Kidney glomerular epithelial cell (primary cell): ENCODE measurements at regions not wholly inside any gene's neighbourhood (a gene's known extent, or its start where the extent isn't known, plus 50 kb on each side); places are given as distances from the start of the nearest gene placed in this dataset.
A peak's percentile ranks its signal among the peaks of the same experiment; 100 is the strongest.
"Not testable (repeated sequence)": the region's sequence is repeated elsewhere in the genome, so short reads cannot be mapped to it uniquely, and the experiment has no call there.

Experiments used
- DNase-seq: peaks from one replicate; lab custom pipeline; 2025; lab: John Stamatoyannopoulos, UW

DNA sequence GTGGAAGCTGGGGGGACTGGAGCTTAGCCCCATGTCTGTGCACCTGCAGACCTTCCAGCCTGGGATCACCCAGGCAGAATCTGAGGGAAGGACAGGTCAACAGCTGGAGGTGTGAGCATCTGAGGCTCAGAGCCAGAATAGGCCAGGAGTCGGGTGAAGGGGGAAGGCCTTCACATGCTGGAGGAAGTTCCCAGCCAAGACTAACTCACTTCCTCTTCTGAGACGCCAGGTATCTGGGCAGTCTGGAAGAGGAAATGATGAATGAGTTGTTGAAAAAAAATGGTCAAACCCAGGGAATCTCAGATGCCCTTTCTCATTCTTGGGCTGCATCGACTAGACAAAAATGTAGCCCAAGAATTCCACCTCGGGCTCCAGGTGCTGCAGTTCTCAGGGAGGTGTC lies 73.6 kb upstream of the TIAM2 start:
- DNase-seq, result no peak

DNA sequence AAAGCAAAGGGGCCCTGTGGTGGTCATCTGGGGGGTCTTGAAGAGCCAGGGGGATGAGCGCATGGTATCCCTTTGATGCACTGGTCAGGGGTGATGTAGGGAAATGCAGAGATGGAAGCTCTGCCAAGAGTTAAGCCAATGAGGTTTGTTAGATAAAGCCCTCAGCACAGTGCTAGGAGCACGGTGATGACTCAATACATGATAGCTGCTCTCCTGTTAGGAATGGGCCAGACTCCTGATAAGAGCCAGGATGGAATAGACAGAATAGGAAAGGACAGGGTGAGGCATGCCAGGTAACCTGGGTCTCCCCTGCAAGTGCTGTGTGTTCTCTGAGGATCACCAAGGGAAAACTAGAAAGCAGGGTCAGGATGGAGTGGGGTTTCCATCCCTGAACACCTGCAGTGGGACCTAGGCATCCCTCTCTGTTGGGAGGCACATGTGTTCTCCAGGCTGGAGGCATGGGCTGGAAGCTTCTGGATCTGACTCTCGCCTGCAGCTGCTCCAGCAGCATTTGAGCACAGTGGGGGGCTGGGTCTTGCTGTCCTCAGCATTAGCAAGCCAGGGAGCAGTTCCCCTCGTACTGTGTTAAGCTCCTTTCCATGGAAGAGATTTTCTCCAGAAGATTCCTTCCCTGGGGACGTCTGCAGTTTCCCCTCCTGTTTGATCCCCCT lies 71.8 kb upstream of the TIAM2 start:
- DNase-seq, result no peak

DNA sequence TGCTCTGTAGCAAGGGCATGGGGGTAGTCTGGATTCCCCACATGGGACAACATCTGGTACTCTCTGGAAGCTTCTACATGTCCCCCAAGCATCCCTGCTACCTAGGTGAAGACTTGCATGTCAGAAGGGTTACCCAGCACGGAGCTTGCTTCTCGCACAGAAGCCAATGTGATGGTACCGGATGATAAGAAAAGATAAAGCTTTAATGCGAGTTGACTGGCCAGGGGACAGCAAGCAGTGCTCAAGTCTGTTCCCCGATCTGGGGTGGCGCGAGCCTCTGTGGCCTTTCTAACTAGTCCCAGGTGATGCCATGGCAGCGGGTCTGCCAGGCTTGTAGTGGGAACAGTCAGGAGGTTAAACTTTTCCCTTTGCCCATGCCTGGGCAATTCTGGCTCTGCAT lies 70.0 kb upstream of the TIAM2 start:
- DNase-seq, result no peak

GRCh38 chr6:154926366-154926765 lies 68.7 kb upstream of the TIAM2 start:
- no peak for DNase-seq

GRCh38 chr6:154928325-154928922 lies 66.7 kb upstream of the TIAM2 start:
- DNase-seq, result peak; percentile 81

- no peak for DNase-seq
Observed at GRCh38 chr6:154930451-154930851, 64.7 kb upstream of the TIAM2 start.

- DNase-seq, result peak; percentile 15
Observed at GRCh38 chr6:154931711-154932424, 63.2 kb upstream of the TIAM2 start.

DNA sequence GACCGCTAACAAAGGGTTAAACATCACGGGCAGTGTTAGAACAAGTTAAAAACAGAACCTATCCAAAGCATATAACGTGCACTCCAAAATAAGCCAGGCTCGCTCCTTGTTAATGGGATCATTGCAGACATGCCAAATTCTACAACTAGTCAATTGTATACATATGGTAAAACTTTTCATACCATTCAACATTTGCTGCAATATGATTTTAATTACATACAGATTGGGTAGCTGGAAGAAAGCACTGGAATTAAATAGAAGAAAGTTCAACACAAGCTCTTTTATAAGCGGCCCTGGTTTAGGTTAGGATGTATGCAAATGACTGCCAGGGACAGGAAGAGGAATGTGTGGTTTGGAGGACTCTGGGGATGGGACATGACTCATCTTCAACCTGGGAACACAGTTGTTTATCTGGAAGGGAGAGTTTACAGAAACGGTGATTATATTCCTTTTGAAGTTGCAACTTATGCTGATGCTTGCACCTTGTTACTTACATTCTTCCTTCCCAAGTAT lies 62.5 kb upstream of the TIAM2 start:
- peak; percentile 64 for DNase-seq

GRCh38 chr6:154933181-154933827 lies 61.8 kb upstream of the TIAM2 start:
- DNase-seq, result no peak

DNA sequence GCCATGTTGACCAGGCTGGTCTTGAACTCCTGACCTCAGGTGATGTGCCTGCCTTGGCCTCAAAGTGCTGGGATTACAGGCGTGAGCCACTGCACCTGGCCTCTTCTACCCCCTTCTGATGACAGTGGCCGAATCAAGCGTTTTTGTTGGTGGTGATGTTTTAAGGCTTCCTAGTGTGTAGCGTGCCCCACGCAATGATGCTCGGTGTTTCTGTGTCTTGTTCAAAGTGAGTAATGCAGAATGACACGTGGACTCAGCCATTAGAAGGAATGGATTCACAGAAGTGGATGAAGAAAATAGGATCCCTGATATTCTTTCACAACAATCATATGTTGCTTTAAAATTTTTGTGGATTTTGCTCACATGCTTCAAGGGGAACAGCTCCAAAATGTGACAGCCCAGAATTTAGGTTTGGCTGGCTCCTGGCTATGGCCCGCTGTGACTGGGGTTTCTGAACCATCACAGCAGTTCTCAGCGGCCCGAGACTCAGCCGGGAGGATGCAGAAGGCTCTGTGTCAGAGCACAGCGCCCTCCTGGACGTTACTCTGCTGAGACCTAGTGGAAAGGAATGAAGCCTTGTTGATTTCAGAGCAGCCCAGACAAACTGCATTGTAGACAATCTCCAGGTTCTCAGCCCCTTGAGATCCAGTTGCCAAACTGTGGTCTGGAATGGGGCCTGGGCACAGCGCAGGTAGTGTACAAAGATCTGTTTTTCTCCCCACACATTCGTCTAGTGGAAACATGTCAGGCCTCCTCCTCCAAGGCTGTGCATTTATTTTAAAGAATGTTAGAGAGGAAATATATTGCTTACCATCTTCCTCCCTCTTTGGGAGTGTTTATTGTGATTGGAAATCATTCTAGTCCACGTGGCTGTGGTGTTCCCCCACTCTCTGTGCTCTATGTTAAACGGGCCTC lies 57.6 kb upstream of the TIAM2 start:
- peak; percentile 85 for DNase-seq

GRCh38 chr6:154938221-154938580 lies 56.9 kb upstream of the TIAM2 start:
- DNase-seq, result no peak

DNA sequence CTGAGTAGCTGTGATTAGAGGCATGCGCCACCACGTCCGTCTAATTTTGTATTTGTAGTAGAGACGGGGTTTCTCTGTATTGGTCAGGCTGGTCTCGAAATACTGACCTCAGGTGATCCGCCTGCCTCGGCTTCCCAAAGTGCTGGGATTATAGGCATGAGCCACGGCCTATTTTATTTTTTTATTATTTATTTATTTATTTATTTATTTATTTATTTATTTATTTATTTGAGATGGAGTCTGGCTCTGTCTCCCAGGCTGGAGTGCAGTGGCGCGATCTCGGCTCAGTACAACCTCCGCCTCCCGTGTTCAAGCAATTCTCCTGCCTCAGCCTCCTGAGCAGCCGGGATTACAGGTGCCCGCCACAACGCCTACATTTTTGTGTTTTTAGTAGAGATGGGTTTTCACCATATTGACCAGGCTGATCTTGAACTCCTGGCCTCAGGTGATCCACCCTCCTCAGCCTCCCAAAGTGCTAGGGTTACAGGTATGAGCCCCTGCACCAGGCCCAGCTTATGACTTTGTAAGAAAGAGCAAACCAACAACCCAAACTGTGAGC lies 56.3 kb upstream of the TIAM2 start:
- DNase-seq, result not testable (repeated sequence)

DNA sequence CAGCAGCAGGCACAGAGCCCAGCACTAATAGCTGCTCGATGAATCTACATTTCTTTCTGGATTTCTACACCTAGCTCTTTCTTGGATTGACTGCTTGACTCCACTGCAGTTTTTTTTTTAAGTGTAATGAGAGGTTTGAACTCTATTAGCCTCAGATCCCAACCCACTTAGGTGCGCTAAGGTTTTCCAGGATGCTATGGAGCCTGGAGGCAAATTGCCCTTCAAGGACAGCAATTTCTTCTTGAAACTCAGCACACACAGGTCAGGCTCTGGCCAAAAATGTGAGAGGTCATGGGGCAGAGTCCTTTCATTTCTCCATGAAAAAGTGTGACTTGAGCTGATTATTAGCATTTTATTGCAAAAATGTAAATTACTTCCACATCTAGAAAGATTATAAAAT lies 52.3 kb upstream of the TIAM2 start:
- DNase-seq, result no peak

- DNase-seq, result no peak
Observed at GRCh38 chr6:154945271-154945890, 49.7 kb upstream of the TIAM2 start.
